HG02759 (cell line): ENCODE measurements at regions not wholly inside any gene's neighbourhood (a gene's known extent, or its start where the extent isn't known, plus 50 kb on each side); places are given as distances from the start of the nearest gene placed in this dataset.
"Not testable (repeated sequence)": the region's sequence is repeated elsewhere in the genome, so short reads cannot be mapped to it uniquely, and the experiment has no call there.

Source experiments
- ATAC-seq: cut with Tn5 transposase; IDR thresholded peaks from one replicate; pipeline ENCODE4 v1.9.1; 2021; ENCODE audit warnings: mild to moderate bottlenecking, moderate library complexity; ENCODE audit not compliant: unreplicated experiment

DNA sequence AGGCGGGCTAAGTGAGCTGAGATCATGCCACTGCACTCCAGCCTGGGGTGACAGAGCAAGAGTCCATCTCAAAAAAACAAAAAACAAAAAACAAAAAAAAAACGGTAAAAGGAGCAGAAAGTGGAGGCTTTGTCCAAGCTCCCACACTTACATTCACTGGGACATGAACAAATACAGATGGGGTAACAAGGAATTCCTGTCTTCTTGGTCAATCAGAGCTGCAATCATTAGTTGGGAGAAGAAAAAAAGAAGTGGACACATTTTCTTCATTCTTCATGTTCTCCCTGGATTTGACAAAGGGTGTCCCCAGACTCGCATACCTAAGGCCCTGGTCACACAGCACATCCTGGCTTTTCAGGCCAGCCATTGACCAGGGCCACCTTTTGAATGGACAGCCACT is 124.6 kb downstream of the SOCS6 start:
- ATAC-seq = no peak

DNA sequence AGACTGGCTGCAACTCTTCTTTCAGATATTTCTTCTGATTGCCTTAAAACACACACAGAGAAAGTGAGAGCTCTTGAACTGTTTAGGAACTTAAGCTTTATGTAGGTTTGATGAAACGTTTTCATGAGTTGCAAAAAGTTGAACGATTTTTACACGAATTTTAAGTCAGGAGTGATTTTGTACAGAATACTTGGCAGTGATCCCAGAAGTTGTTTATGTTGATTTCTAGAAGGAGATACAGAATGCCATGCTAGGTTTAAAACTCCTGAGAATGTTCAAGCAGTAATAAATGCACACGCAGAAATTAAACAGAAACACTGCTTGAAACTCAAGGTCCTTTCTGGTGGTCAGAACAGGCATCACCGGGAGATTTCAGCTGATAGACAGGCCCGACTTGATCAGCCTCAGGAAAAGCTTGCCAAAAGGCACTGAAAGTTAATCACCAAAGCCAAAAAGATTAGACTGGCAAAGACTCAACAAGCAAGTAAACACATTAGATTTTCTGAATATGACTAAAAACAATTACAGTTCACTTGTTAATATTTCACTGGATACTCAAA is 123.1 kb downstream of the SOCS6 start:
- no peak for ATAC-seq

DNA sequence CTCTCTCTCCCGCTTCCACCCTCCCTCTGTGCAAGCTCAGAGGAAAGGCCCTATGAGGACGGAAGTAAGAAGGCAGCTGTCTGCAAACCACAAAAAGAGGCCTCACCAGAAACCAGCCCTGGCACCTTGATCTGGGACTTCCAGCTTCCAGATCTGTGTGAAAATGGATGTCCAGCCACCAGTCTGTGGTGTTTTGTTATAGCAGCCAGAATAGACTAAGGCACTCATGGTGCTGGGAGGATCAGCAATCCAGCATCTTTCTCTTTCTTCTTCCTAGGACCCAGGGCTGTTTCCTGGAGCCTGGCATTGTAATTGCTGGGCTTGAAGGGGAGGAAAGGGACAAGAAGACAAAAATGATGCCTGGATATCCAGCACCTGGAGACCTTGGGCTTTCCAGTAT is 122.5 kb downstream of the SOCS6 start:
- ATAC-seq = no peak

DNA sequence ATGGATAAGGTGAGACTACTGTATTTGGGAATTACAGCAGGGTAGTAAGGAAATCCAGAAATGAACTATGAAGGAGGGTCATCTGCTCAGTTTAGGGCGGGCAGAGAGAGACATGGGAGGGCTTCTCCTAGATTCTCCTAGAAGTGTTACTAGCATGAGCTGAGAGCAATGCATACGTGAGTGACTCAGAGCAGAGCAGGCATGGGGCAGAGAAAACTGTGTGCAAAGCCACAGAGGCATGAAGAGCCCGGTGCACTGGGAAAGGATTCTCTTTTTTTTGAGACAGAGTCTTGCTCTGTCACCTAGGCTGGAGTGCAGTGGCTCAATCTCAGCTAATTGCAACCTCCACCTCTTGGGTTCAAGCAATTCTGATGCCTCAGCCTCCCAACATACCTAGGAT is 116.2 kb downstream of the SOCS6 start:
- no peak for ATAC-seq

DNA sequence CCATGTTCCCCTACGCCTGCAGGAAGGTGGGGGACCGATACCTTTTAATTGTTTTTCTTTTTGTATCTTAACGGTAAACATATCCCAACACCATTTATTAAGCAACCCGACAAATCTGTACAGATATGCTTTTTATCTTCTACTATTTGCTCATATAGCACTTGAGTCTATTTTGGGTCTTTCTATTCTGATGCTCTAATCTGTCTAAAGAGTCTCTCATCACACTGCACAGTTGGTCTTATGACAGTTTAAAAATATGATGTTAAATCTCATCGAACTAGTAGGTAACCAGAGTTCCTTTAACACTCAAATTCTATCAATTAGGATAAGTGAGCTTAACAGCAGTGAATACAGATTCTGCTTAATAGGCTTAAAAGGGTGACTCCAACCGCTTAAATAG is 111.6 kb downstream of the SOCS6 start:
- ATAC-seq = no peak

DNA sequence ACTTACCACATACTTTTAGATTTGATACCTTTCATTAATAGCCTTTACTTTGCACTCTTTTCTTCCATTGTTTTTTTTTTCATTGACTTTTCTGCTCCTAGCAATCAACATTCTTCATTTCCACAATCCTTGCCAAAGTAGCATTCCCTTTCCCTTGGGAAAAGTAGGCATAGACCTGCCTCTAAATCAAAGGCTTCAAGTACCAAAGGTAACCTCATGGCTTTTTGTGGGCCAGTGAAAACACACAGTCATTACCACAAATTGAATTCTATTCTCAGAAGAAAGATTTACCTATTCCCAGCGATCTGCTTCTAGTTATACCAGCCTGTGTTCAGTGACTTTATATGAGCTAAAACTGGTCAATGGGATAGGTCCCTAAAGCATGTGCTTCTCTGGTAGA is 109.2 kb downstream of the SOCS6 start:
- no peak for ATAC-seq

DNA sequence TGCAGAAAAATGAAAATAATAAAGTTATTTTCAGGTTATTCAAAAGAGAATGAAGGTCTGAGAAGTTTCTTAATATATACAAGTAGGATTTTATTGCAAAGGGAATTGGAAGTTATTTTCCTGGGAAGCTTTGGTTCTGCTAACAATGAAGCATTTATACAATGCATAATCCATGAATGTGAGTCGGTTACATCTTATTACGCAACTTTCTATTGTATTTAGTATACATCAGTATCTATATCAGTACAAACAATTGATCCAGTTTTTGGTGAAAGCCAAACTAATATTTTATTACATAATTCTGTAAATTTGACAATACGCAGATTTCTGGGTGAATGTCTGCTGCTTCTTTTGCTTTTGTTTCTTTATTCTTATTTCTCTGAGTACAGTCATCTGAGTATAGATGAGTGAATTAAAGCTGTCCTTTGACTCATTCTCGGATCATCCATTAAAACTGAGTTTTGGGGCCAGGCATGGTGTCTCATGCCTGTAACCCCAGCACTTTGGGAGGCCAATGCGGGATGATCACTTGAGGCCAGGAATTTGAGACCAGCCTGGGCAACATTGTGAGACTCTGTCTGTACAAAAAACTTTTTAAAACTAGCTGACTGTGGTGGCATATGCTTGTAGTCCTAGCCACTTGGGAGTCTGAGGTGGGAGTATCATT is 108.5 kb downstream of the SOCS6 start:
- no peak for ATAC-seq

DNA sequence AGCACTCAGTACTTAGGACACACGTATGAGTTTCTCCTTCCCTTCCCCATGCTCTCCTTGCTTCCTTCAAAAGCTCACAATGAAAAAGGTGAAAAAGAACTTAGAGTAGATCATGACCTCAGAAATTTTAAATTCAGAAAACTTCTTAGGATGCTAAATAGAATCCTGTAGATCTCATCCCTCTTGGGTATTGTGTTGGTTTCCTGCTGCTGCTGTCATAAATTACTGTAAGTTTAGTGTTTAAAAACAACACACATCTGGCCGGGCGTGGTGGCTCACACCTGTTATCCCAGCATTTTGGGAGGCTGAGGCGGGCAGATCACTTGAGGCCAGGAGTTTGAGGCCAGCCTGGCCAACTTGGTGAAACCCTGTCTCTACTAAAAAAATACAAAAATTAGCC is 106.9 kb downstream of the SOCS6 start:
- not testable (repeated sequence) for ATAC-seq

DNA sequence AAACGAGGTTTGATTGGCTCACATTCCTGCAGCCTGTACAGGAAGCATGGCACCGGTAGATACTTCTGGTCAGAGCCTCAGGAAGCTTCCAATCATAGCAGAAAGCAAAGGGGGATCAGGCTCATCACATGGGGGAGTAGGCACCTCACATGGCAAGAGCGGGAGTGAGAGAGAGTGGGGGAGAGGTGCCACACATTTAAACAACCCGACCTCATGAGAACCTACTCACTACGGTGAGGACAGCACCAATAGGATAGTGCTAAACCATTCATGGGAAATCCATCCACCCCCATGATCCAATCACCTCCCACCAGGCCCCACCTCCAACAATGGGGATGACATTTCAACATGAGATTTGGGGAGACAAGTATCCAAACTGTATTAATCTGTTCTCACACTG is 105.8 kb downstream of the SOCS6 start:
- ATAC-seq = no peak

DNA sequence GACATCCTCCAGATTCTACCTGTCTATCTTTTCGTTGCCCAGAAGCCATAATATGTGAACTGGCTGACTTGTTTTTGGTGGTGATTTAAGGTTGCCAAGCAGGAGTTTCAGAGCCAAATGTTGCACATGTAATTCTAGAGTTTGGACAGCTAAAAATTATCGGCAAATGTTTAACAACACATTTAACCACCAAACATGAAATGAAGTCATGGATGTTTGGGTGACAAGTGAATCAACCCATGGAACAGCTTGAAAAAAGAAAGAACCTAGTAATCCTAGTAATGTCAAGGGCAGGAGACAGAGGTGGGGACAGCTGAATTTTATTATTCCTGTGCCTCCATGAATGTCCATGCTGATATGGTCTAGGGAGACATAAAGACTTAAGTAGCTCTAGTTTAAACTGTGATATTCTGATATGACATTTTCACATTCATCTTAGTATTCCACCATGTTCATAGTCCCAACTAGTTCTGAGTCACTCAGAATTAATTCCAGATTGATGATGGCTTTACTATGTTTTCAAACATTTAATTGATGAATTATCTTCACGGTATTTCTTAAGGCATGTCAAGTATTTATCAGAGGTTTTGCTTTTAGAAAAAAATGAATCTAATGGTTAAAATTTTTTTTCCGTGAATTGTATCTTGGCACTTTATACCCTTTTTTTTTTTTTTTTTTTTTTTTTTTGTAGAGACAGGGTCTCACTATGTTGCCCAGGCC is 101.7 kb downstream of the SOCS6 start:
- ATAC-seq = no peak

DNA sequence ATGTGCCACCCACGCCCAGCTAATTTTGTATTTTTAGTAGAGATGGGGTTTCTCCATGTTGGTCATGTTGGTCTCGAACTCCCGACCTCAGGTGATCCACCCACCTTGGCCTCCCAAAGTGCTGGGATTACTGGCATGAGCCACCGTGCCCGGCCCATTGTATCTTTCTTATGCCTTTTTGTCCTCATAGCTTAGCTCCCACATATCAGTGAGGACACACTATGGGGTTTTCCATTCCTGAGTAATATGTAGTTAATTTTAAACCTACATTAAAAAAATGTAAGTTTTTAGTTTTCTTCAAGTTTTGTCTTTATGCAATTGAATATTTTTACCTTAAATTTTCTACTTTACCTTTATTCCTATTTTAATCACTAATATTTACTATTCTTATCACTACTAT is 100.2 kb downstream of the SOCS6 start:
- ATAC-seq = not testable (repeated sequence)

DNA sequence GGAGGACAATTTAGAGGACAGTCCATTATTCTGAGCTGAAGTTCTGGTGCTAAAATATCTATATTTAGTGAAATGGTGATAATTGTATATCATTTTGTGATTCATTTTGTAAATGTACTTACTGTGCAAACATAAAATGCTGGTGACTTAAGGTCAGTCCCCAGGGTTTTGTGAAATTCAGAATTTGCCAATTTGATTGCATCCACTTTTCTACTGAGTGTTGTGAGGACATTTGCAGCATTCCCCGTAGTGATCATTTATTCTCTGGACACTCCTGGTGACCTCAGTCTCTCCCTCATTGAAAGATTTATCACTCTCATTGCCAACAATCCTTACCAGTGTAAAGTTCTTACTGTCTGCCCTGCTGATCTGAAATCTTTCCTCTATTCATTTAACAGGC is 98.2 kb downstream of the SOCS6 start:
- no peak for ATAC-seq

DNA sequence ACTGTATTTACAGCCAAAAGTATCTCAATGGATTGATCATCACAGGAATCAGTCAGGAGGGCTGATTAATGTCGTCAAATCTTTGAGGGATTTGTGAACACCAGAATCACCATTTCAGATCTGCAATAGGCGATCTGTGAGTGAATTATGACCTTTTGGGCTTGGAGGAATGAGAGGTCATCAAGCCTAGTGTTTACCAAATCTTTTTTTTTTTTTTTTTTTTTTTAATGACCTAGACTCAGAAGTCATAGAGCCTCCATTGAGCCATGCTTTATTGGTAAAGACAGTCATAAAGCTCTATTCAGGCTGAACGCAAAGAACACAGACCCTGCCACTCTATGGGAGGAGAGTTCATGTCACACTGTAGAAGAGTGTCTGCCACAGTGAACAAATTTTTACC is 97.7 kb downstream of the SOCS6 start:
- no peak for ATAC-seq

DNA sequence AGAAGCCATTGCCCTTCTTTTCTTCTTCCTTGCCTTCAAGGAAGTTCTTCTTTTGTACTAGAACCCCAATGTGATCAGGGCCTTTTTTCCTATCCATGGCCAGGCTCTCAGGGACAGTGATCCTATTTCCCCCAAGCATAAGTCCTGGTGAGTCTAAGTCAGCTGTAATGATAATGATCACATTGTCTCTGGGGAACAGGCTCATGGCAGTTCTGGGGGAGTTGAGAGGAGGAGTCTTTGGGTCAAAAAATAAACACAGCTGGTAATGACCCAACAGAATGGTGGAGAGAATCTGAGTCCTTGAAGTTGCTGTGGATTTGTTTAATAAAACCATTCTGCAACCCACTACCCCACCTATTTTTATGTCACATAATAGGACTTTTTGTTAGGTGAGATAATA is 96.6 kb downstream of the SOCS6 start:
- no peak for ATAC-seq

DNA sequence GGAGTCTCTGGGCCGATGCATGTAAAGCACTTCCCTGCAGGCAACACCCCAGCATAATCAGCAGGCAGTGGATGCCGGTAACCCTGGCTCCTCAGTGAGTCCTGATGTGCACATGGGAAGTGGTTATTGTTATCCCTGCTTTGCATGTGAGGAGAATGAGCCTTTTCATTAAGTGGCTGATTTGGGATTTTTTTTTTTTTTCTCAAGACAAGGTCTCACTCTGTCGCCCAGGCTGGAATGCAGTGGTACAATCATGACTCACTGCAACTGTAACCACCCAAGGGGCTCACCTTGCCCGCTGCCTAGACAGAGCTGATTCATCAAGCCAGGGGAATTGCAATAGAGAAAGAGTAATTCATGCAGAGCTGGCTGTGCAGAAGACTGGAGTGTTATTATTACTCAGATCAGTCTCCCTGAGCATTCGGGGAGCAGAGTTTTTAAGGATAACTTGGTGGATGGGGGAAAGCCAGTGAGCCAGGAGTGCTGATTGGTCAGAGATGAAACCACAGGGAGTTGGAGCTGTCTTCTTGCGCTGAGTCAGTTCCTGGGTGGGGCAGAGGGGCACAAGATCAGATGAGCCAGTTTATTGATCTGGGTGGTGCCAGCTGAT is 95.4 kb downstream of the SOCS6 start:
- ATAC-seq = no peak

DNA sequence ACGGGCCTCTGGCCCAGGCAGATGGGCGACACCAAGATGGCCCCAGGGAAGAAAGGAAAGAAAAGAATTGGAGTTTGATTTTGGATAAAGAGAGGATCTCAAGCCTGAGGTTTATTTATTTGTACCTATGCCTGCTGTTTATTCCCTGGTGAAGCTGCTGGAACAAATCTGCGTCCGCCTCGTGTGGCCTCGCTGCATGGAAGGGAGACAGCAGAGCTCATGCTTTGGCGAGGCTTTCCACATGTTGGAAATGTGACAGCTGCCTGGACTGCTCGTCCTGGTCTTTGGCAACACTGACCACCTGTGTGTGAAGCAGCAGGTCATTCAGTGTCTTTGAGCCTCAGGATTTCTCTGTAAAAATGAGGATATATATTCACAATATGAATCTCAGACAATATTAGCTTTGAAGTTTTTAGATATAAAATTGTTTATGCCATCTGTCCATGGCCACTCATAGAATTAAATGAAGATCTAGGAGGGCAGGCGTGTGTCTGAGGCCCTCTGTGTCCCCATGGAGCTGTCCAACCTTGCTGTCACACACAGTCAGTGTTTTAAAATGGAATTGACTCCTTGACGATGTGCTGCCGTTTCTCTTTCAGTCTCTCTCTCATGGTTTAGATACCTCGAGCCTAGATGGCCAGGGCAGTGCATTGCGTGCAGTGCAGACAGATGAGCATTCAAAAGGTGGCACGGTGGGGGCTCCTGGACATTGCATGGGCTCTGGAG is 94.3 kb downstream of the SOCS6 start:
- no peak for ATAC-seq

DNA sequence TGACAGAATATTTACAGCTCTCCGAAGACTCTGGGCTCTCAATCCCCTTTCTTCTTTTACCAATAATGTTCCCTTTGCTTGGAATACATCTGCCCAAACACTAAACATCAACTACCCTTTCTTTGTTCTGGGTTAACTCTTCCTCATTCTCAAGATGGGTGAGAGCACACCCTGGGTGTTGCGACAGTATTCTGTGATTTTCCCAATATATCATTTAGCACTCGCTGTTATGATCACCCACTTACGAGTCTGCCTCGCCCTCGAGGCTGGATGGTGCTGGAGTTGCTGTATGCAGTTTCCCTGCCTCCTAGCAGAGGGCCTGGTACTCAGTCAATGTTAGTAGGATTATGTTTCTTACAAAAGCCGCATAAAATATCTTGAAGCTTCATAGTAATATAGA is 93.2 kb downstream of the SOCS6 start:
- no peak for ATAC-seq

DNA sequence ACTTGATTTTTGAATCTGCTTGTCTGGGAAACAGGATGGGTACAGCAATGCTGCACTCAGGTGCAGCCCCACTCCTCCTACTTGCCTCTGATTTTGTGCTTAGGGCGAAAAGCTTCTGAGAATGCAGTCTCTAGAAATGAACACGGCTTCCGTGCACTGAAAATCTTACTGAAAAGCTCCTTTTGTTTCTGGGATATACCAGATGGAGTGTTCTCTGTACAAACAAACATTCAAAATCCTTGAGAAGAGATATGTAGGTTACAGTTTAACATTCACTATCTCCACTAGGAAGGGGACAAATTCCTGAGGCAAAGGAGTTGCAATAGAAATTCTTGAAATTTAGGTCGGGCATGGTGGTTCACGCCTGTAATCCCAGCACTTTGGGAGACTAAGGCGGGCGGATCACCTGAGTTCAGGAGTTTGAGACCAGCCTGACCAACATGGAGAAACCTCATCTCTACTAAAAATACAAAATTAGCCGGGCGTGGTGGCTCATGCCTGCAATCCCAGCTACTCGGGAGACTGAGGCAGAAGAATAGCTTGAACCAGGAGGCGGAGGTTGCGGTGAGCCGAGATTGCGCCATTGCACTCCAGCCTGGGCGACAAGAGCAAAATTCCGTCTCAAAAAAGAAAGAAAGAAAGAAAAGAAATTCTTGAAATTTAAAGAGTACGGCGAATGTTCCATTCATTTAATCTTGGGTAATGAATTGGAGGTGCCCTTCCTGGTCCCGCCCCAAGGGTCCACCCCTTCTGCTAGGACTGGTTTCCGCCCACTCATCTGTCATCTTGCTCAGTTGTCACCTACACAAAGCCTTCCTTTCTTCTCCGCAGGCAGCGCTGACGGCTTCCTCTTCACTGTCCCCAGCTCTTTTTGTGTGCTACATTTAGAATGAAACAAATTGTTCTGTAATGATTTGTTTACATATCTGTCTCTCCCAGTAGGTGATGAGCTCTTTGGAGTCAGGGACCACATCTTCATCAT is 92.4 kb downstream of the SOCS6 start:
- no peak for ATAC-seq
